Calu3 (cell line): ENCODE measurements at regions not wholly inside any gene's neighbourhood (a gene's known extent, or its start where the extent isn't known, plus 50 kb on each side); places are given as distances from the start of the nearest gene placed in this dataset.

ENCODE experiments used
- BruUV-seq: library from RNA; stranded (reverse); fragments of 400-500 nt; replicated peaks from 2 replicates; lab custom pipeline; 2021; lab: Mats Ljungman, UMichigan
- CTCF ChIA-PET: fragments of 300-600 bp; sonication (Branson Sonifier 250); formaldehyde crosslinking; loops from one replicate; lab custom pipeline; 2022; ENCODE audit warnings: antibody characterized with exemption; lab: Charles Lee
- DNase-seq: peaks from one replicate; pipeline ENCODE4 v3.0.0; 2022
- H3K27ac Mint-ChIP-seq: one replicate; pipeline ENCODE4 v1.8.0; 2022; ENCODE audit warnings: mixed read lengths; ENCODE audit not compliant: unreplicated experiment
- H3K27me3 Mint-ChIP-seq: one replicate; pipeline ENCODE4 v1.8.0; 2022; ENCODE audit warnings: mixed read lengths; ENCODE audit not compliant: unreplicated experiment
- H3K36me3 Mint-ChIP-seq: one replicate; pipeline ENCODE4 v1.8.0; 2022; ENCODE audit warnings: mild to moderate bottlenecking, moderate library complexity, mixed read lengths; ENCODE audit not compliant: insufficient read depth, unreplicated experiment
- H3K4me1 Mint-ChIP-seq: one replicate; pipeline ENCODE4 v1.8.0; 2022; ENCODE audit warnings: mild to moderate bottlenecking, low read depth, mixed read lengths; ENCODE audit not compliant: unreplicated experiment
- H3K4me3 Mint-ChIP-seq: one replicate; pipeline ENCODE4 v1.8.0; 2022; ENCODE audit warnings: mild to moderate bottlenecking, low read depth, moderate library complexity, mixed read lengths; ENCODE audit not compliant: unreplicated experiment
- H3K9me3 Mint-ChIP-seq: one replicate; pipeline ENCODE4 v1.8.0; 2022; ENCODE audit warnings: low read depth, mixed read lengths; ENCODE audit not compliant: unreplicated experiment
- intact Hi-C: fragments of 100-400 bp; cut with micrococcal nuclease; formaldehyde crosslinking; loops from one replicate; pipeline ENCODE4 v1.10.0; 2022; ENCODE audit not compliant: unreplicated experiment
- TF ChIP-seq, protein P1 (sequence below): fragments of 200-600 bp; IDR thresholded peaks from one replicate; pipeline ENCODE4 v1.8.0; 2022; ENCODE audit warnings: antibody characterized with exemption; ENCODE audit not compliant: unreplicated experiment

DNA sequence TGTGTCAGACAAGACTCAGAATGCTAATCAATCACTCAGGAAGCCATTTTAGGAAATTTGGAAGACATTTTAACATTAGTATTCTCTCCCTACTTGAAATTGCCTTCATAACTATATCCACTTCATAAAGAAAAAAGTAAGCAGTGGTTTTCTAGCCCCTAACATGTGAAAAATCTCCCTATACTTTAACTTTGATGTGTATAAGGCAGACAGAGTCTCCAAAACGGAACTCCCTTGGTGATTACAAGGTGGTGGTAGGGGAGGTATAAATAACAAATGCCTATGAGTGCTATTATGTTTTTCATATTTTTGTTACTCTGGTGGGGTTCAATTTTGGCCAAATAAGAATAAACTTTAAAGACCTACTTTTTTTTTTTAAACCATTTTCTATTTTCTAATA is 300.3 kb downstream of the BTG1 start:
- H3K27ac Mint-ChIP-seq = no peak overlapping the region

GRCh38 chr12:91841822-91842221 is 303.8 kb downstream of the BTG1 start:
- peaks cover 4% of the 10 kb centered on the region for H3K9me3 Mint-ChIP-seq
- no peak overlapping the region for H3K4me3 Mint-ChIP-seq
- DNase-seq = no peak
- CTCF ChIA-PET = no interaction called here
- H3K36me3 Mint-ChIP-seq = no peaks in the 10 kb centered on the region
- no peaks in the 10 kb centered on the region for H3K4me1 Mint-ChIP-seq
- no peak overlapping the region for H3K27ac Mint-ChIP-seq
- no TSS peak for BruUV-seq
- no peaks in the 10 kb centered on the region for H3K27me3 Mint-ChIP-seq
- intact Hi-C loops = no loop called here
- TF ChIP-seq, protein P1, sequence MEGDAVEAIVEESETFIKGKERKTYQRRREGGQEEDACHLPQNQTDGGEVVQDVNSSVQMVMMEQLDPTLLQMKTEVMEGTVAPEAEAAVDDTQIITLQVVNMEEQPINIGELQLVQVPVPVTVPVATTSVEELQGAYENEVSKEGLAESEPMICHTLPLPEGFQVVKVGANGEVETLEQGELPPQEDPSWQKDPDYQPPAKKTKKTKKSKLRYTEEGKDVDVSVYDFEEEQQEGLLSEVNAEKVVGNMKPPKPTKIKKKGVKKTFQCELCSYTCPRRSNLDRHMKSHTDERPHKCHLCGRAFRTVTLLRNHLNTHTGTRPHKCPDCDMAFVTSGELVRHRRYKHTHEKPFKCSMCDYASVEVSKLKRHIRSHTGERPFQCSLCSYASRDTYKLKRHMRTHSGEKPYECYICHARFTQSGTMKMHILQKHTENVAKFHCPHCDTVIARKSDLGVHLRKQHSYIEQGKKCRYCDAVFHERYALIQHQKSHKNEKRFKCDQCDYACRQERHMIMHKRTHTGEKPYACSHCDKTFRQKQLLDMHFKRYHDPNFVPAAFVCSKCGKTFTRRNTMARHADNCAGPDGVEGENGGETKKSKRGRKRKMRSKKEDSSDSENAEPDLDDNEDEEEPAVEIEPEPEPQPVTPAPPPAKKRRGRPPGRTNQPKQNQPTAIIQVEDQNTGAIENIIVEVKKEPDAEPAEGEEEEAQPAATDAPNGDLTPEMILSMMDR = no peak

More for the DNA sequence above, 300.3 kb downstream of the BTG1 start:
- Mint-ChIP-seq H3K36me3 (no peaks in the 10 kb centered on the region), H3K4me1 (no peaks in the 10 kb centered on the region), H3K9me3 (peaks cover 4% of the 10 kb centered on the region), H3K4me3 (no peak overlapping the region), H3K27me3 (no peaks in the 10 kb centered on the region)
- DNase-seq = no peak
- CTCF ChIA-PET = interaction anchor here (0.6 kb wide), 1 partner anchor 363 kb away, joined by 4 read pairs; no protein-coding TSS in a partner anchor
- BruUV-seq = no TSS peak
- TF ChIP-seq, protein P1 = no peak
- intact Hi-C loops = no loop called here

- H3K27ac Mint-ChIP-seq = no peak overlapping the region
- H3K27me3 Mint-ChIP-seq = no peaks in the 10 kb centered on the region
- peaks cover 2% of the 10 kb centered on the region for H3K9me3 Mint-ChIP-seq
- no peaks in the 10 kb centered on the region for H3K36me3 Mint-ChIP-seq
- TF ChIP-seq, protein P1 = no peak
- intact Hi-C loops = no loop called here
- H3K4me3 Mint-ChIP-seq = no peak overlapping the region
- no TSS peak for BruUV-seq
- DNase-seq = no peak
- CTCF ChIA-PET = no interaction called here
- no peaks in the 10 kb centered on the region for H3K4me1 Mint-ChIP-seq
Measured at GRCh38 chr12:91836696-91837095, 308.9 kb downstream of the BTG1 start.

DNA sequence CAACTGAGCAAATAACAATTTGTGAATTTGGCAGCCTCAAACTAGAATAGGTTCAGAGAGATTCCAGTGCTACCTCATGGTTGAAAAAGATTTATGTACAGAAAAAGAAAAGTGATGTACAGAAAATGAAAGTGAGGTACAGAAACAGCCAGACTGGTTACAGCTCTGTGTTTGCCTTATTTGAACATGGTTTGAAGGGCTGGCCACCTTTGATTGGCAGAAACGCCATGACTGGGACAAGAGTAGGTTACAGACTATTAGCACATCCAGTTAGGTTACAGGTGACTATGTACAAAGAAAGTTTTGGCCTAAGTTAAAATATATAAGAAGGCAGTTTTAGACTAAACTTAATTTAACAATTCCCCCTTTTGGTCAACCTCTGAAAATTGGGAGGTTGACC is 309.4 kb downstream of the BTG1 start:
- BruUV-seq = no TSS peak
- DNase-seq = no peak
- Mint-ChIP-seq H3K36me3 (no peaks in the 10 kb centered on the region), H3K4me3 (no peak overlapping the region), H3K4me1 (no peaks in the 10 kb centered on the region), H3K27ac (no peak overlapping the region), H3K27me3 (no peaks in the 10 kb centered on the region), H3K9me3 (peaks cover 2% of the 10 kb centered on the region)
- TF ChIP-seq, protein P1 = no peak
- intact Hi-C loops = no loop called here
- CTCF ChIA-PET = no interaction called here
